H9 (cell line): ENCODE measurements at regions not wholly inside any gene's neighbourhood (a gene's known extent, or its start where the extent isn't known, plus 50 kb on each side); places are given as distances from the start of the nearest gene placed in this dataset.

Source experiments
- DNase-seq: peaks from one replicate; pipeline ENCODE4 v3.0.0-alpha.2; 2017
- H2AFZ ChIP-seq: one replicate; pipeline ENCODE4 v1.6.1; 2013; ENCODE audit warnings: mild to moderate bottlenecking, low read length, control low read depth, moderate library complexity
- H2AK5ac ChIP-seq: 2 replicates; pipeline ENCODE4 v1.6.1; 2013; ENCODE audit warnings: low read length, control low read depth, mixed read lengths; ENCODE audit not compliant: insufficient read length
- H2BK120ac ChIP-seq: one replicate; pipeline ENCODE4 v1.6.1; 2013; ENCODE audit warnings: low read depth, mild to moderate bottlenecking, low read length, control low read depth, inconsistent platforms; ENCODE audit not compliant: poor library complexity, severe bottlenecking
- H2BK12ac ChIP-seq: 2 replicates; pipeline ENCODE4 v1.6.1; 2013; ENCODE audit warnings: low read length, control low read depth, mixed read lengths, low read depth; ENCODE audit not compliant: insufficient read length
- H2BK15ac ChIP-seq: 2 replicates; pipeline ENCODE4 v1.6.1; 2013; ENCODE audit warnings: low read depth, low read length, control low read depth
- H2BK20ac ChIP-seq: one replicate; pipeline ENCODE4 v1.6.1; 2013; ENCODE audit warnings: low read depth, mild to moderate bottlenecking, low read length, control low read depth, inconsistent platforms; ENCODE audit not compliant: poor library complexity, severe bottlenecking
- H2BK5ac ChIP-seq: 2 replicates; pipeline ENCODE4 v1.6.1; 2013; ENCODE audit warnings: low read length, control low read depth, mixed read lengths; ENCODE audit not compliant: insufficient read length
- H3K14ac ChIP-seq: 2 replicates; pipeline ENCODE4 v1.6.1; 2013; ENCODE audit warnings: low read length, control low read depth; ENCODE audit not compliant: insufficient read depth
- H3K18ac ChIP-seq: 2 replicates; pipeline ENCODE4 v1.6.1; 2013; ENCODE audit warnings: low read depth, mild to moderate bottlenecking, mixed read lengths, low read length, control low read depth; ENCODE audit not compliant: insufficient read length
- H3K23ac ChIP-seq: 2 replicates; pipeline ENCODE4 v1.6.1; 2013; ENCODE audit warnings: low read length, control low read depth, mixed read lengths, low read depth; ENCODE audit not compliant: insufficient read length
- H3K23me2 ChIP-seq: 2 replicates; pipeline ENCODE4 v1.6.1; 2013; ENCODE audit warnings: low read depth, mild to moderate bottlenecking, mixed read lengths, low read length, control low read depth; ENCODE audit not compliant: insufficient read length, poor library complexity, severe bottlenecking
- H3K27ac ChIP-seq: 2 replicates; pipeline ENCODE4 v1.5.1; 2013; ENCODE audit warnings: low read length, control low read depth, mixed read lengths, low read depth; ENCODE audit not compliant: insufficient read length
- H3K27me3 ChIP-seq: 2 replicates; pipeline ENCODE4 v1.6.1; 2013; ENCODE audit warnings: low read length, control low read depth, inconsistent platforms; ENCODE audit not compliant: insufficient read depth
- H3K4ac ChIP-seq: 2 replicates; pipeline ENCODE4 v1.6.1; 2013; ENCODE audit warnings: low read depth, mild to moderate bottlenecking, control low read depth, inconsistent platforms, low read length, moderate library complexity
- H3K4me1 ChIP-seq: 2 replicates; pipeline ENCODE4 v1.6.1; 2013; ENCODE audit warnings: low read length, control low read depth, inconsistent platforms; ENCODE audit not compliant: insufficient read depth
- H3K4me2 ChIP-seq: 2 replicates; pipeline ENCODE4 v1.6.1; 2013; ENCODE audit warnings: low read length, control low read depth, mixed read lengths; ENCODE audit not compliant: insufficient read length, insufficient read depth
- H3K56ac ChIP-seq: 2 replicates; pipeline ENCODE4 v1.6.1; 2013; ENCODE audit warnings: low read depth, mild to moderate bottlenecking, mixed read lengths, low read length, control low read depth; ENCODE audit not compliant: insufficient read length
- H3K79me1 ChIP-seq: 2 replicates; pipeline ENCODE4 v1.6.1; 2013; ENCODE audit warnings: low read depth, mild to moderate bottlenecking, moderate library complexity, low read length, control low read depth, inconsistent platforms; ENCODE audit not compliant: insufficient read depth, poor library complexity, severe bottlenecking
- H3K79me2 ChIP-seq: 2 replicates; pipeline ENCODE4 v1.6.1; 2013; ENCODE audit warnings: low read length, control low read depth, inconsistent platforms; ENCODE audit not compliant: insufficient read depth
- H3K9ac ChIP-seq: 2 replicates; pipeline ENCODE4 v1.6.1; 2013; ENCODE audit warnings: low read length, control low read depth, mixed read lengths; ENCODE audit not compliant: insufficient read length; ENCODE audit errors: extremely low read depth
- H3K9me3 ChIP-seq: one replicate; pipeline ENCODE4 v1.6.1; 2013; ENCODE audit warnings: low read depth, low read length, inconsistent platforms; ENCODE audit not compliant: control insufficient read depth
- H3T11ph ChIP-seq: one replicate; pipeline ENCODE4 v1.6.1; 2013; ENCODE audit warnings: mild to moderate bottlenecking, low read length, control low read depth, inconsistent platforms
- H4K20me1 ChIP-seq: one replicate; pipeline ENCODE4 v1.6.1; 2013; ENCODE audit not compliant: control insufficient read depth, insufficient read length, insufficient read depth
- H4K5ac ChIP-seq: 2 replicates; pipeline ENCODE4 v1.6.1; 2013; ENCODE audit warnings: low read depth, mild to moderate bottlenecking, mixed read lengths, low read length, control low read depth; ENCODE audit not compliant: insufficient read length
- H4K8ac ChIP-seq: replicated peaks from 2 replicates; pipeline ENCODE4 v1.6.1; 2013; ENCODE audit warnings: low read length, control low read depth, mixed read lengths, low read depth; ENCODE audit not compliant: insufficient read length
- H4K91ac ChIP-seq: 2 replicates; pipeline ENCODE4 v1.6.1; 2013; ENCODE audit warnings: low read depth, mild to moderate bottlenecking, moderate library complexity, mixed read lengths, low read length, control low read depth; ENCODE audit not compliant: insufficient read length
- H3K27ac Mint-ChIP-seq, 3 experiments: 2 replicates in 2 of 3; 3 replicates in 1 of 3; pipeline ENCODE4 v1.8.0; 2020 to 2021; ENCODE audit warnings: mixed read lengths in 3 of 3, mild to moderate bottlenecking in 1 of 3, moderate library complexity in 1 of 3
- H3K27me3 Mint-ChIP-seq: 2 replicates; pipeline ENCODE4 v1.8.0; 2021; ENCODE audit warnings: low read depth, mild to moderate bottlenecking, moderate library complexity, mixed read lengths
- H3K36me3 Mint-ChIP-seq, 3 experiments: 2 replicates in 2 of 3; 3 replicates in 1 of 3; pipeline ENCODE4 v1.8.0; 2020 to 2021; ENCODE audit warnings: low read depth in 3 of 3, mixed read lengths in 3 of 3; ENCODE audit not compliant: insufficient read depth in 1 of 3
- H3K4me1 Mint-ChIP-seq, 2 experiments: 2 replicates each; pipeline ENCODE4 v1.8.0; 2020; ENCODE audit warnings: mixed read lengths in 2 of 2
- H3K4me3 Mint-ChIP-seq, 2 experiments: 2 replicates in 1 of 2; 3 replicates in 1 of 2; pipeline ENCODE4 v1.8.0; 2020 to 2021; ENCODE audit warnings: mild to moderate bottlenecking in 2 of 2, mixed read lengths in 2 of 2, moderate library complexity in 1 of 2
- H3K9me3 Mint-ChIP-seq, 2 experiments: 2 replicates in 1 of 2; 3 replicates in 1 of 2; pipeline ENCODE4 v1.8.0; 2020; ENCODE audit warnings: mild to moderate bottlenecking in 2 of 2, mixed read lengths in 2 of 2, moderate library complexity in 1 of 2
- CTCF ChIP-seq: fragments of 200-600 bp; sonication (generic); conservative IDR thresholded peaks from 3 replicates; pipeline ENCODE4 v1.8.0; 2021; ENCODE audit warnings: antibody characterized with exemption, mild to moderate bottlenecking
- WGBS: extraction: QIAGEN DNeasy Blood & Tissue Kit; methylation state at CpG from one replicate; pipeline ENCODE4 v1.1.7; 2013; ENCODE audit warnings: missing lambda C conversion rate, low lambda C conversion rate, mixed read lengths; ENCODE audit not compliant: insufficient read length; ENCODE audit errors: extremely low coverage; 5-methylcytosine and 5-hydroxymethylcytosine counted together

- no CpG with 5 or more reads among the region's 1 CpG for WGBS
- H4K20me1 ChIP-seq: peaks cover 3% of the 10 kb centered on the region
- no peak overlapping the region for H3K14ac ChIP-seq
- H3K23ac ChIP-seq: no peak overlapping the region
- H2BK5ac ChIP-seq: no peak overlapping the region
- H3K4me1 ChIP-seq: no peaks in the 10 kb centered on the region
- DNase-seq: no peak
- H4K8ac ChIP-seq: no peak overlapping the region
- H2BK15ac ChIP-seq: no peak overlapping the region
- no peaks in the 10 kb centered on the region for H3K79me1 ChIP-seq
- H3K56ac ChIP-seq: no peak overlapping the region
- no peak overlapping the region for H4K5ac ChIP-seq
- no peaks in the 10 kb centered on the region for H3K23me2 ChIP-seq
- no peak overlapping the region for H2BK12ac ChIP-seq
- no peak overlapping the region for H2BK120ac ChIP-seq
- H4K91ac ChIP-seq: no peak overlapping the region
- H3K27ac ChIP-seq: no peak overlapping the region
- no peaks in the 10 kb centered on the region for H3K27me3 ChIP-seq
- H3K79me2 ChIP-seq: no peaks in the 10 kb centered on the region
- H3T11ph ChIP-seq: no peak overlapping the region
- H3K27ac Mint-ChIP-seq: no peak overlapping the region
- H3K9me3 ChIP-seq: no peaks in the 10 kb centered on the region
- no peak overlapping the region for H3K18ac ChIP-seq
- no peak overlapping the region for H3K9ac ChIP-seq
- TF ChIP-seq CTCF: no peak
- no peak overlapping the region for H3K4me2 ChIP-seq
- no peak overlapping the region for H3K4me3 Mint-ChIP-seq
- no peak overlapping the region for H2AFZ ChIP-seq
- H2AK5ac ChIP-seq: no peak overlapping the region
- peaks cover 4% of the 10 kb centered on the region for H3K27me3 Mint-ChIP-seq
- H3K9me3 Mint-ChIP-seq: peaks cover 0 to 2% of the 10 kb centered on the region in 2 experiments; a peak in 1 of 5 replicates
- no peaks in the 10 kb centered on the region; a peak in 1 of 7 replicates for H3K36me3 Mint-ChIP-seq
- no peak overlapping the region for H2BK20ac ChIP-seq
- peaks cover 29 to 44% of the 10 kb centered on the region in 2 experiments for H3K4me1 Mint-ChIP-seq
- H3K4ac ChIP-seq: no peak overlapping the region
Measured at GRCh38 chr20:48285656-48286055, 500.4 kb upstream of the SULF2 start.
